ENCODE measurements at regions not wholly inside any gene's neighbourhood (a gene's known extent, or its start where the extent isn't known, plus 50 kb on each side); places are given as distances from the start of the nearest gene placed in this dataset.

GRCh38 chr4:32043248-32043633 lies 1323.1 kb downstream of the PCDH7 start:
- TF ChIP-seq CTCF (IDR thresholded peaks at IDR 0.05), result no peak
- no peak for TF ChIP-seq ZFX (IDR thresholded peaks at IDR 0.05; ENCODE audit: borderline replicate concordance)

Data from 22Rv1 (cell line).